Suprapubic skin (tissue), 4 donors: ENCODE measurements at regions not wholly inside any gene's neighbourhood (a gene's known extent, or its start where the extent isn't known, plus 50 kb on each side); places are given as distances from the start of the nearest gene placed in this dataset.

Source experiments
- POLR2A ChIP-seq, 2 donors: fragments of 450-650 bp; IDR thresholded peaks; one replicate each; pipeline ENCODE4 v1.6.1; 2017; ENCODE audit warnings: antibody characterized with exemption in 2 of 2, mild to moderate bottlenecking in 2 of 2, moderate library complexity in 2 of 2
- POLR2AphosphoS5 ChIP-seq, 3 donors: sonication (generic); formaldehyde crosslinking; IDR thresholded peaks; one replicate each; pipeline ENCODE4 v1.6.1; 2017; ENCODE audit warnings: antibody characterized with exemption in 3 of 3
- TF ChIP-seq, protein P1 (sequence below), 2 donors: fragments of 200-600 bp in 1 of 2; fragments of 450-650 bp in 1 of 2; sonication (generic) in 1 of 2; IDR thresholded peaks; one replicate each; pipeline ENCODE4 v1.5.1; 2016 to 2019; ENCODE audit warnings: antibody characterized with exemption in 2 of 2, mild to moderate bottlenecking in 1 of 2, moderate library complexity in 1 of 2

DNA sequence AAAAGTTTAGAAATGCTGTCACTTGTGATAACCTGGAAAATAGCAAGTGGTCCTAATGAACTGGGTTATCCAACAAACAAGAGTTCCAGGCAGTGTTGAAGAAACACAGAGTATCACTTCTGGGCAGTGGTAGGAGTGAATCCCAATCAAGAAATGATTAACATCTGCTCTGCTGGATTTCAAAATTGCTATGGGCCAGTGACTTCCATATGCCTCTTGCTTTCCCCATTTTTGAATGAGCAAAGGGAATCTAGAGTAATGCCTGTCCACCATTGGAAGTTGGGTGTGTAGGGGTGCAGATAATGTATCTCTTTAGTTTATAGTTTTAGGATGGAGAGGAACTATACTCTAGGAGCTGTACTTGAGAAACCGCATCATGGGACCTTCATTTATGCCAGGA, 236.5 kb downstream of the RPLP1 start:
- TF ChIP-seq, protein P1, sequence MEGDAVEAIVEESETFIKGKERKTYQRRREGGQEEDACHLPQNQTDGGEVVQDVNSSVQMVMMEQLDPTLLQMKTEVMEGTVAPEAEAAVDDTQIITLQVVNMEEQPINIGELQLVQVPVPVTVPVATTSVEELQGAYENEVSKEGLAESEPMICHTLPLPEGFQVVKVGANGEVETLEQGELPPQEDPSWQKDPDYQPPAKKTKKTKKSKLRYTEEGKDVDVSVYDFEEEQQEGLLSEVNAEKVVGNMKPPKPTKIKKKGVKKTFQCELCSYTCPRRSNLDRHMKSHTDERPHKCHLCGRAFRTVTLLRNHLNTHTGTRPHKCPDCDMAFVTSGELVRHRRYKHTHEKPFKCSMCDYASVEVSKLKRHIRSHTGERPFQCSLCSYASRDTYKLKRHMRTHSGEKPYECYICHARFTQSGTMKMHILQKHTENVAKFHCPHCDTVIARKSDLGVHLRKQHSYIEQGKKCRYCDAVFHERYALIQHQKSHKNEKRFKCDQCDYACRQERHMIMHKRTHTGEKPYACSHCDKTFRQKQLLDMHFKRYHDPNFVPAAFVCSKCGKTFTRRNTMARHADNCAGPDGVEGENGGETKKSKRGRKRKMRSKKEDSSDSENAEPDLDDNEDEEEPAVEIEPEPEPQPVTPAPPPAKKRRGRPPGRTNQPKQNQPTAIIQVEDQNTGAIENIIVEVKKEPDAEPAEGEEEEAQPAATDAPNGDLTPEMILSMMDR (IDR thresholded peaks at IDR 0.05), result no peak
- TF ChIP-seq POLR2AphosphoS5 (IDR thresholded peaks at IDR 0.05) (no peak), POLR2A (IDR thresholded peaks at IDR 0.05) (no peak)
